Inferior parietal cortex (tissue), 1 donor: ENCODE measurements at regions not wholly inside any gene's neighbourhood (a gene's known extent, or its start where the extent isn't known, plus 50 kb on each side); places are given as distances from the start of the nearest gene placed in this dataset.

Source experiments
- DNase-seq: peaks from one replicate; pipeline ENCODE4 v3.0.0-alpha.2; 2016; ENCODE audit errors: extremely low spot score

- DNase-seq: no peak
Measured at GRCh38 chr16:66266436-66267291, 99.8 kb upstream of the CDH5 start.

GRCh38 chr16:66265556-66266141 lies 100.8 kb upstream of the CDH5 start:
- no peak for DNase-seq

GRCh38 chr16:66265048-66265415 lies 101.5 kb upstream of the CDH5 start:
- no peak for DNase-seq

GRCh38 chr16:66264311-66265047 lies 102.0 kb upstream of the CDH5 start:
- no peak for DNase-seq

GRCh38 chr16:66263973-66264310 lies 102.5 kb upstream of the CDH5 start:
- no peak for DNase-seq

GRCh38 chr16:66263168-66263972 lies 103.1 kb upstream of the CDH5 start:
- DNase-seq: no peak

GRCh38 chr16:66262253-66263167 lies 104.0 kb upstream of the CDH5 start:
- no peak for DNase-seq

GRCh38 chr16:66261826-66262225 lies 104.7 kb upstream of the CDH5 start:
- DNase-seq: no peak

- DNase-seq: no peak
Measured at GRCh38 chr16:66260522-66261254, 105.8 kb upstream of the CDH5 start.

- DNase-seq: no peak
Measured at GRCh38 chr16:66258916-66259845, 107.3 kb upstream of the CDH5 start.

- DNase-seq: no peak
Measured at GRCh38 chr16:66256919-66257318, 109.6 kb upstream of the CDH5 start.

GRCh38 chr16:66255647-66256046 lies 110.8 kb upstream of the CDH5 start:
- no peak for DNase-seq

- no peak for DNase-seq
Measured at GRCh38 chr16:66254751-66255150, 111.7 kb upstream of the CDH5 start.

- DNase-seq: no peak
Measured at GRCh38 chr16:66254106-66254505, 112.4 kb upstream of the CDH5 start.

GRCh38 chr16:66251476-66252160 lies 114.9 kb upstream of the CDH5 start:
- DNase-seq: no peak

- DNase-seq: peak; percentile 43
Measured at GRCh38 chr16:66250686-66251431, 115.6 kb upstream of the CDH5 start.

- DNase-seq: no peak
Measured at GRCh38 chr16:66247516-66248481, 118.7 kb upstream of the CDH5 start.
